ENCODE measurements at regions not wholly inside any gene's neighbourhood (a gene's known extent, or its start where the extent isn't known, plus 50 kb on each side); places are given as distances from the start of the nearest gene placed in this dataset.
"Not testable (repeated sequence)": the region's sequence is repeated elsewhere in the genome, so short reads cannot be mapped to it uniquely, and the experiment has no call there.

GRCh38 chr12:61993734-61994345 is 266.4 kb upstream of the USP15 start:
- Mint-ChIP-seq H3K4me3 (no peak overlapping the region), H3K36me3 (ENCODE audit: low read depth) (peaks cover 2% of the 10 kb centered on the region), H3K27me3 (no peaks in the 10 kb centered on the region), H3K4me1 (no peaks in the 10 kb centered on the region), H3K27ac (no peak overlapping the region)
- no peaks in the 10 kb centered on the region for H3K9me3 ChIP-seq (ENCODE audit: control insufficient read depth, low read length, poor library complexity, severe bottlenecking)
- ATAC-seq (no peak), DNase-seq (no peak)

- no peak overlapping the region for H3K27ac Mint-ChIP-seq
- peaks cover 2% of the 10 kb centered on the region for H3K36me3 Mint-ChIP-seq (ENCODE audit: low read depth)
- H3K4me1 Mint-ChIP-seq, result no peaks in the 10 kb centered on the region
- DNase-seq (no peak), ATAC-seq (no peak)
- no peaks in the 10 kb centered on the region for H3K27me3 Mint-ChIP-seq
- H3K4me3 Mint-ChIP-seq, result no peak overlapping the region
- no peaks in the 10 kb centered on the region for H3K9me3 ChIP-seq (ENCODE audit: control insufficient read depth, low read length, poor library complexity, severe bottlenecking)
Observed at GRCh38 chr12:61996717-61997116, 263.5 kb upstream of the USP15 start.

GRCh38 chr12:61998791-61999190 is 261.4 kb upstream of the USP15 start:
- no peak overlapping the region for H3K27ac Mint-ChIP-seq
- no peak overlapping the region for H3K4me3 Mint-ChIP-seq
- ATAC-seq, result no peak
- H3K9me3 ChIP-seq (ENCODE audit: control insufficient read depth, low read length, poor library complexity, severe bottlenecking), result no peaks in the 10 kb centered on the region
- DNase-seq, result no peak
- H3K4me1 Mint-ChIP-seq, result no peaks in the 10 kb centered on the region
- no peaks in the 10 kb centered on the region for H3K27me3 Mint-ChIP-seq
- peaks cover 2% of the 10 kb centered on the region for H3K36me3 Mint-ChIP-seq (ENCODE audit: low read depth)

- Mint-ChIP-seq H3K4me1 (no peaks in the 10 kb centered on the region), H3K4me3 (no peak overlapping the region), H3K27ac (no peak overlapping the region), H3K36me3 (ENCODE audit: low read depth) (peaks cover 2% of the 10 kb centered on the region), H3K27me3 (no peaks in the 10 kb centered on the region)
- ATAC-seq, result no peak
- no peak for DNase-seq
- H3K9me3 ChIP-seq (ENCODE audit: control insufficient read depth, low read length, poor library complexity, severe bottlenecking), result no peaks in the 10 kb centered on the region
Observed at GRCh38 chr12:61999311-61999710, 260.9 kb upstream of the USP15 start.

GRCh38 chr12:62001424-62001823 is 258.8 kb upstream of the USP15 start:
- DNase-seq (no peak), ATAC-seq (no peak)
- Mint-ChIP-seq H3K36me3 (ENCODE audit: low read depth) (peaks cover 2% of the 10 kb centered on the region), H3K27ac (no peak overlapping the region), H3K4me3 (no peak overlapping the region), H3K4me1 (peaks cover 2% of the 10 kb centered on the region), H3K27me3 (no peaks in the 10 kb centered on the region)
- H3K9me3 ChIP-seq (ENCODE audit: control insufficient read depth, low read length, poor library complexity, severe bottlenecking), result no peaks in the 10 kb centered on the region

GRCh38 chr12:62003226-62003625 is 257.0 kb upstream of the USP15 start:
- H3K4me3 Mint-ChIP-seq, result no peak overlapping the region
- H3K36me3 Mint-ChIP-seq (ENCODE audit: low read depth), result no peaks in the 10 kb centered on the region
- H3K4me1 Mint-ChIP-seq, result peaks cover 2% of the 10 kb centered on the region
- no peak for ATAC-seq
- H3K9me3 ChIP-seq (ENCODE audit: control insufficient read depth, low read length, poor library complexity, severe bottlenecking), result no peaks in the 10 kb centered on the region
- DNase-seq, result no peak
- H3K27me3 Mint-ChIP-seq, result peaks cover 4% of the 10 kb centered on the region
- no peak overlapping the region for H3K27ac Mint-ChIP-seq

GRCh38 chr12:62003701-62004100 is 256.5 kb upstream of the USP15 start:
- ATAC-seq (no peak), DNase-seq (no peak)
- no peak overlapping the region for H3K27ac Mint-ChIP-seq
- no peak overlapping the region for H3K4me3 Mint-ChIP-seq
- no peaks in the 10 kb centered on the region for H3K9me3 ChIP-seq (ENCODE audit: control insufficient read depth, low read length, poor library complexity, severe bottlenecking)
- H3K36me3 Mint-ChIP-seq (ENCODE audit: low read depth), result no peaks in the 10 kb centered on the region
- H3K27me3 Mint-ChIP-seq, result peaks cover 4% of the 10 kb centered on the region
- H3K4me1 Mint-ChIP-seq, result peaks cover 2% of the 10 kb centered on the region

GRCh38 chr12:62005615-62006014 is 254.6 kb upstream of the USP15 start:
- Mint-ChIP-seq H3K36me3 (ENCODE audit: low read depth) (no peaks in the 10 kb centered on the region), H3K27me3 (peaks cover 4% of the 10 kb centered on the region), H3K4me3 (no peak overlapping the region), H3K27ac (no peak overlapping the region), H3K4me1 (peaks cover 2% of the 10 kb centered on the region)
- DNase-seq (no peak), ATAC-seq (no peak)
- no peaks in the 10 kb centered on the region for H3K9me3 ChIP-seq (ENCODE audit: control insufficient read depth, low read length, poor library complexity, severe bottlenecking)

GRCh38 chr12:62006076-62006732 is 254.0 kb upstream of the USP15 start:
- no peak overlapping the region for H3K27ac Mint-ChIP-seq
- peaks cover 4% of the 10 kb centered on the region for H3K27me3 Mint-ChIP-seq
- H3K36me3 Mint-ChIP-seq (ENCODE audit: low read depth), result no peaks in the 10 kb centered on the region
- no peak for ATAC-seq
- H3K4me3 Mint-ChIP-seq, result no peak overlapping the region
- H3K9me3 ChIP-seq (ENCODE audit: control insufficient read depth, low read length, poor library complexity, severe bottlenecking), result no peaks in the 10 kb centered on the region
- H3K4me1 Mint-ChIP-seq, result peaks cover 2% of the 10 kb centered on the region
- DNase-seq, result no peak

GRCh38 chr12:62008703-62009102 is 251.5 kb upstream of the USP15 start:
- Mint-ChIP-seq H3K27me3 (peaks cover 4% of the 10 kb centered on the region), H3K4me3 (no peak overlapping the region), H3K27ac (no peak overlapping the region)

GRCh38 chr12:62009445-62009844 is 250.8 kb upstream of the USP15 start:
- Mint-ChIP-seq H3K4me1 (peaks cover 2% of the 10 kb centered on the region), H3K27me3 (peaks cover 4% of the 10 kb centered on the region), H3K36me3 (ENCODE audit: low read depth) (no peaks in the 10 kb centered on the region), H3K27ac (no peak overlapping the region), H3K4me3 (no peak overlapping the region)
- no peaks in the 10 kb centered on the region for H3K9me3 ChIP-seq (ENCODE audit: control insufficient read depth, low read length, poor library complexity, severe bottlenecking)
- DNase-seq (no peak), ATAC-seq (no peak)

More at GRCh38 chr12:62008703-62009102, 251.5 kb upstream of the USP15 start:
- H3K9me3 ChIP-seq (ENCODE audit: control insufficient read depth, low read length, poor library complexity, severe bottlenecking), result no peaks in the 10 kb centered on the region
- DNase-seq (no peak), ATAC-seq (no peak)
- no peaks in the 10 kb centered on the region for H3K36me3 Mint-ChIP-seq (ENCODE audit: low read depth)
- H3K4me1 Mint-ChIP-seq, result peaks cover 2% of the 10 kb centered on the region

- not testable (repeated sequence) for H3K4me1 Mint-ChIP-seq; H3K27ac Mint-ChIP-seq; DNase-seq; ATAC-seq; H3K4me3 Mint-ChIP-seq; H3K9me3 ChIP-seq (ENCODE audit: control insufficient read depth, low read length, poor library complexity, severe bottlenecking); H3K27me3 Mint-ChIP-seq; H3K36me3 Mint-ChIP-seq (ENCODE audit: low read depth)
Observed at GRCh38 chr12:62010331-62010906, 249.8 kb upstream of the USP15 start.

- H3K27me3 Mint-ChIP-seq; DNase-seq; ATAC-seq; H3K9me3 ChIP-seq (ENCODE audit: control insufficient read depth, low read length, poor library complexity, severe bottlenecking); H3K27ac Mint-ChIP-seq; H3K36me3 Mint-ChIP-seq (ENCODE audit: low read depth); H3K4me1 Mint-ChIP-seq; H3K4me3 Mint-ChIP-seq: not testable (repeated sequence)
Observed at GRCh38 chr12:62010973-62011372, 249.2 kb upstream of the USP15 start.

- no peaks in the 10 kb centered on the region for H3K36me3 Mint-ChIP-seq (ENCODE audit: low read depth)
- no peaks in the 10 kb centered on the region for H3K4me1 Mint-ChIP-seq
- H3K9me3 ChIP-seq (ENCODE audit: control insufficient read depth, low read length, poor library complexity, severe bottlenecking), result no peaks in the 10 kb centered on the region
- peaks cover 7% of the 10 kb centered on the region for H3K27me3 Mint-ChIP-seq
- ATAC-seq (no peak), DNase-seq (no peak)
- H3K4me3 Mint-ChIP-seq, result no peak overlapping the region
- H3K27ac Mint-ChIP-seq, result no peak overlapping the region
Observed at GRCh38 chr12:62014330-62014729, 245.9 kb upstream of the USP15 start.
